H9 (cell line): ENCODE measurements at regions not wholly inside any gene's neighbourhood (a gene's known extent, or its start where the extent isn't known, plus 50 kb on each side); places are given as distances from the start of the nearest gene placed in this dataset.

Source experiments
- DNase-seq: peaks from one replicate; pipeline ENCODE4 v3.0.0-alpha.2; 2017
- H2AFZ ChIP-seq: one replicate; pipeline ENCODE4 v1.6.1; 2013; ENCODE audit warnings: mild to moderate bottlenecking, low read length, control low read depth, moderate library complexity
- H2AK5ac ChIP-seq: 2 replicates; pipeline ENCODE4 v1.6.1; 2013; ENCODE audit warnings: low read length, control low read depth, mixed read lengths; ENCODE audit not compliant: insufficient read length
- H2BK120ac ChIP-seq: one replicate; pipeline ENCODE4 v1.6.1; 2013; ENCODE audit warnings: low read depth, mild to moderate bottlenecking, low read length, control low read depth, inconsistent platforms; ENCODE audit not compliant: poor library complexity, severe bottlenecking
- H2BK12ac ChIP-seq: 2 replicates; pipeline ENCODE4 v1.6.1; 2013; ENCODE audit warnings: low read length, control low read depth, mixed read lengths, low read depth; ENCODE audit not compliant: insufficient read length
- H2BK15ac ChIP-seq: 2 replicates; pipeline ENCODE4 v1.6.1; 2013; ENCODE audit warnings: low read depth, low read length, control low read depth
- H2BK20ac ChIP-seq: one replicate; pipeline ENCODE4 v1.6.1; 2013; ENCODE audit warnings: low read depth, mild to moderate bottlenecking, low read length, control low read depth, inconsistent platforms; ENCODE audit not compliant: poor library complexity, severe bottlenecking
- H2BK5ac ChIP-seq: 2 replicates; pipeline ENCODE4 v1.6.1; 2013; ENCODE audit warnings: low read length, control low read depth, mixed read lengths; ENCODE audit not compliant: insufficient read length
- H3K14ac ChIP-seq: 2 replicates; pipeline ENCODE4 v1.6.1; 2013; ENCODE audit warnings: low read length, control low read depth; ENCODE audit not compliant: insufficient read depth
- H3K18ac ChIP-seq: 2 replicates; pipeline ENCODE4 v1.6.1; 2013; ENCODE audit warnings: low read depth, mild to moderate bottlenecking, mixed read lengths, low read length, control low read depth; ENCODE audit not compliant: insufficient read length
- H3K23ac ChIP-seq: 2 replicates; pipeline ENCODE4 v1.6.1; 2013; ENCODE audit warnings: low read length, control low read depth, mixed read lengths, low read depth; ENCODE audit not compliant: insufficient read length
- H3K23me2 ChIP-seq: 2 replicates; pipeline ENCODE4 v1.6.1; 2013; ENCODE audit warnings: low read depth, mild to moderate bottlenecking, mixed read lengths, low read length, control low read depth; ENCODE audit not compliant: insufficient read length, poor library complexity, severe bottlenecking
- H3K27ac ChIP-seq: 2 replicates; pipeline ENCODE4 v1.5.1; 2013; ENCODE audit warnings: low read length, control low read depth, mixed read lengths, low read depth; ENCODE audit not compliant: insufficient read length
- H3K27me3 ChIP-seq: 2 replicates; pipeline ENCODE4 v1.6.1; 2013; ENCODE audit warnings: low read length, control low read depth, inconsistent platforms; ENCODE audit not compliant: insufficient read depth
- H3K4ac ChIP-seq: 2 replicates; pipeline ENCODE4 v1.6.1; 2013; ENCODE audit warnings: low read depth, mild to moderate bottlenecking, control low read depth, inconsistent platforms, low read length, moderate library complexity
- H3K4me1 ChIP-seq: 2 replicates; pipeline ENCODE4 v1.6.1; 2013; ENCODE audit warnings: low read length, control low read depth, inconsistent platforms; ENCODE audit not compliant: insufficient read depth
- H3K4me2 ChIP-seq: 2 replicates; pipeline ENCODE4 v1.6.1; 2013; ENCODE audit warnings: low read length, control low read depth, mixed read lengths; ENCODE audit not compliant: insufficient read length, insufficient read depth
- H3K56ac ChIP-seq: 2 replicates; pipeline ENCODE4 v1.6.1; 2013; ENCODE audit warnings: low read depth, mild to moderate bottlenecking, mixed read lengths, low read length, control low read depth; ENCODE audit not compliant: insufficient read length
- H3K79me1 ChIP-seq: 2 replicates; pipeline ENCODE4 v1.6.1; 2013; ENCODE audit warnings: low read depth, mild to moderate bottlenecking, moderate library complexity, low read length, control low read depth, inconsistent platforms; ENCODE audit not compliant: insufficient read depth, poor library complexity, severe bottlenecking
- H3K79me2 ChIP-seq: 2 replicates; pipeline ENCODE4 v1.6.1; 2013; ENCODE audit warnings: low read length, control low read depth, inconsistent platforms; ENCODE audit not compliant: insufficient read depth
- H3K9ac ChIP-seq: 2 replicates; pipeline ENCODE4 v1.6.1; 2013; ENCODE audit warnings: low read length, control low read depth, mixed read lengths; ENCODE audit not compliant: insufficient read length; ENCODE audit errors: extremely low read depth
- H3K9me3 ChIP-seq: one replicate; pipeline ENCODE4 v1.6.1; 2013; ENCODE audit warnings: low read depth, low read length, inconsistent platforms; ENCODE audit not compliant: control insufficient read depth
- H3T11ph ChIP-seq: one replicate; pipeline ENCODE4 v1.6.1; 2013; ENCODE audit warnings: mild to moderate bottlenecking, low read length, control low read depth, inconsistent platforms
- H4K20me1 ChIP-seq: one replicate; pipeline ENCODE4 v1.6.1; 2013; ENCODE audit not compliant: control insufficient read depth, insufficient read length, insufficient read depth
- H4K5ac ChIP-seq: 2 replicates; pipeline ENCODE4 v1.6.1; 2013; ENCODE audit warnings: low read depth, mild to moderate bottlenecking, mixed read lengths, low read length, control low read depth; ENCODE audit not compliant: insufficient read length
- H4K8ac ChIP-seq: replicated peaks from 2 replicates; pipeline ENCODE4 v1.6.1; 2013; ENCODE audit warnings: low read length, control low read depth, mixed read lengths, low read depth; ENCODE audit not compliant: insufficient read length
- H4K91ac ChIP-seq: 2 replicates; pipeline ENCODE4 v1.6.1; 2013; ENCODE audit warnings: low read depth, mild to moderate bottlenecking, moderate library complexity, mixed read lengths, low read length, control low read depth; ENCODE audit not compliant: insufficient read length
- H3K27ac Mint-ChIP-seq, 3 experiments: 2 replicates in 2 of 3; 3 replicates in 1 of 3; pipeline ENCODE4 v1.8.0; 2020 to 2021; ENCODE audit warnings: mixed read lengths in 3 of 3, mild to moderate bottlenecking in 1 of 3, moderate library complexity in 1 of 3
- H3K27me3 Mint-ChIP-seq: 2 replicates; pipeline ENCODE4 v1.8.0; 2021; ENCODE audit warnings: low read depth, mild to moderate bottlenecking, moderate library complexity, mixed read lengths
- H3K36me3 Mint-ChIP-seq, 3 experiments: 2 replicates in 2 of 3; 3 replicates in 1 of 3; pipeline ENCODE4 v1.8.0; 2020 to 2021; ENCODE audit warnings: low read depth in 3 of 3, mixed read lengths in 3 of 3; ENCODE audit not compliant: insufficient read depth in 1 of 3
- H3K4me1 Mint-ChIP-seq, 2 experiments: 2 replicates each; pipeline ENCODE4 v1.8.0; 2020; ENCODE audit warnings: mixed read lengths in 2 of 2
- H3K4me3 Mint-ChIP-seq, 2 experiments: 2 replicates in 1 of 2; 3 replicates in 1 of 2; pipeline ENCODE4 v1.8.0; 2020 to 2021; ENCODE audit warnings: mild to moderate bottlenecking in 2 of 2, mixed read lengths in 2 of 2, moderate library complexity in 1 of 2
- H3K9me3 Mint-ChIP-seq, 2 experiments: 2 replicates in 1 of 2; 3 replicates in 1 of 2; pipeline ENCODE4 v1.8.0; 2020; ENCODE audit warnings: mild to moderate bottlenecking in 2 of 2, mixed read lengths in 2 of 2, moderate library complexity in 1 of 2
- WGBS: extraction: QIAGEN DNeasy Blood & Tissue Kit; methylation state at CpG from one replicate; pipeline ENCODE4 v1.1.7; 2013; ENCODE audit warnings: missing lambda C conversion rate, low lambda C conversion rate, mixed read lengths; ENCODE audit not compliant: insufficient read length; ENCODE audit errors: extremely low coverage; 5-methylcytosine and 5-hydroxymethylcytosine counted together
- TF ChIP-seq, protein P1 (sequence below): fragments of 200-600 bp; sonication (generic); conservative IDR thresholded peaks from 3 replicates; pipeline ENCODE4 v1.8.0; 2021; ENCODE audit warnings: antibody characterized with exemption, mild to moderate bottlenecking

GRCh38 chr7:29641651-29642050, 78.0 kb downstream of the PRR15 start:
- Histone ChIP-seq H3K27ac (no peak overlapping the region), H2BK20ac (no peak overlapping the region), H4K91ac (no peak overlapping the region), H3K14ac (no peak overlapping the region), H2AFZ (no peak overlapping the region), H2BK5ac (no peak overlapping the region), H2BK15ac (no peak overlapping the region), H2BK12ac (no peak overlapping the region), H2BK120ac (no peak overlapping the region), H4K20me1 (no peaks in the 10 kb centered on the region), H4K5ac (no peak overlapping the region), H3K9me3 (no peaks in the 10 kb centered on the region), H3K79me1 (no peaks in the 10 kb centered on the region), H4K8ac (no peak overlapping the region), H2AK5ac (no peak overlapping the region), H3K4me2 (no peak overlapping the region), H3K4me1 (no peaks in the 10 kb centered on the region), H3K4ac (no peak overlapping the region), H3K27me3 (no peaks in the 10 kb centered on the region), H3K79me2 (no peaks in the 10 kb centered on the region), H3K18ac (no peak overlapping the region), H3K56ac (no peak overlapping the region), H3K23ac (no peak overlapping the region), H3K9ac (no peak overlapping the region), H3K23me2 (no peaks in the 10 kb centered on the region), H3T11ph (no peak overlapping the region)
- Mint-ChIP-seq H3K27ac (no peak overlapping the region), H3K9me3 (no peaks in the 10 kb centered on the region), H3K36me3 (no peaks in the 10 kb centered on the region), H3K4me1 (peaks cover 10% of the 10 kb centered on the region in 2 experiments), H3K27me3 (no peaks in the 10 kb centered on the region; the same call in 1 of the 2 replicates), H3K4me3 (no peak overlapping the region)
- no CpG with 5 or more reads among the region's 5 CpGs for WGBS
- DNase-seq: no peak
- TF ChIP-seq, protein P1, sequence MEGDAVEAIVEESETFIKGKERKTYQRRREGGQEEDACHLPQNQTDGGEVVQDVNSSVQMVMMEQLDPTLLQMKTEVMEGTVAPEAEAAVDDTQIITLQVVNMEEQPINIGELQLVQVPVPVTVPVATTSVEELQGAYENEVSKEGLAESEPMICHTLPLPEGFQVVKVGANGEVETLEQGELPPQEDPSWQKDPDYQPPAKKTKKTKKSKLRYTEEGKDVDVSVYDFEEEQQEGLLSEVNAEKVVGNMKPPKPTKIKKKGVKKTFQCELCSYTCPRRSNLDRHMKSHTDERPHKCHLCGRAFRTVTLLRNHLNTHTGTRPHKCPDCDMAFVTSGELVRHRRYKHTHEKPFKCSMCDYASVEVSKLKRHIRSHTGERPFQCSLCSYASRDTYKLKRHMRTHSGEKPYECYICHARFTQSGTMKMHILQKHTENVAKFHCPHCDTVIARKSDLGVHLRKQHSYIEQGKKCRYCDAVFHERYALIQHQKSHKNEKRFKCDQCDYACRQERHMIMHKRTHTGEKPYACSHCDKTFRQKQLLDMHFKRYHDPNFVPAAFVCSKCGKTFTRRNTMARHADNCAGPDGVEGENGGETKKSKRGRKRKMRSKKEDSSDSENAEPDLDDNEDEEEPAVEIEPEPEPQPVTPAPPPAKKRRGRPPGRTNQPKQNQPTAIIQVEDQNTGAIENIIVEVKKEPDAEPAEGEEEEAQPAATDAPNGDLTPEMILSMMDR: no peak
